ENCODE measurements at regions not wholly inside any gene's neighbourhood (a gene's known extent, or its start where the extent isn't known, plus 50 kb on each side); places are given as distances from the start of the nearest gene placed in this dataset.

GRCh38 chr14:21791749-21792148 is 118.1 kb upstream of the OR4E1 start:
- TF ChIP-seq ZNF274 (IDR thresholded peaks at IDR 0.05; ENCODE audit: low read depth, low read length) (no peak), YY1 (IDR thresholded peaks at IDR 0.05; ENCODE audit: insufficient read depth, insufficient read length) (no peak)

Data from NT2/D1 (cell line).